Liver (tissue), 3 donors: ENCODE measurements at regions not wholly inside any gene's neighbourhood (a gene's known extent, or its start where the extent isn't known, plus 50 kb on each side); places are given as distances from the start of the nearest gene placed in this dataset.

Experiments used
- CTCF ChIP-seq: fragments of 150-350 bp; IDR thresholded peaks from 2 replicates; pipeline ENCODE4 v1.5.1; 2017; ENCODE audit warnings: improper control_type of control experiment, low read depth, low read length; ENCODE audit not compliant: missing input control
- EGR1 ChIP-seq, 2 donors: IDR thresholded peaks; 2 replicates each; pipeline ENCODE4 v1.6.1; 2016 to 2018; ENCODE audit warnings: antibody characterized with exemption in 2 of 2, low read depth in 2 of 2
- GABPA ChIP-seq, 2 donors: IDR thresholded peaks in 1 of 2; conservative IDR thresholded peaks in 1 of 2; 2 replicates each; pipeline ENCODE4 v1.6.1; 2016; ENCODE audit warnings: antibody characterized with exemption in 2 of 2, mild to moderate bottlenecking in 1 of 2, moderate library complexity in 1 of 2
- RAD21 ChIP-seq, 2 donors: IDR thresholded peaks; 2 replicates each; pipeline ENCODE4 v1.6.1; 2016; ENCODE audit warnings: antibody characterized with exemption in 2 of 2, mild to moderate bottlenecking in 2 of 2
- RXRA ChIP-seq, 2 donors: IDR thresholded peaks; 2 replicates each; pipeline ENCODE4 v1.6.1; 2017 to 2018; ENCODE audit warnings: antibody characterized with exemption in 2 of 2, mild to moderate bottlenecking in 1 of 2
- SP1 ChIP-seq: IDR thresholded peaks from 2 replicates; pipeline ENCODE4 v1.6.1; 2018; ENCODE audit warnings: antibody characterized with exemption, mild to moderate bottlenecking
- TAF1 ChIP-seq: conservative IDR thresholded peaks from 2 replicates; pipeline ENCODE4 v1.6.1; 2016; ENCODE audit warnings: antibody characterized with exemption, mild to moderate bottlenecking
- YY1 ChIP-seq: IDR thresholded peaks from 2 replicates; pipeline ENCODE4 v1.6.1; 2016; ENCODE audit warnings: antibody characterized with exemption, mild to moderate bottlenecking
- ZBTB33 ChIP-seq: IDR thresholded peaks from 2 replicates; pipeline ENCODE4 v1.6.1; 2016; ENCODE audit warnings: antibody characterized with exemption
- TF ChIP-seq, protein P1 (sequence below): IDR thresholded peaks from 2 replicates; pipeline ENCODE4 v1.6.1; 2016; ENCODE audit warnings: antibody characterized with exemption
- TF ChIP-seq, protein P2 (sequence below): IDR thresholded peaks from 2 replicates; pipeline ENCODE4 v1.6.1; 2016; ENCODE audit warnings: antibody characterized with exemption, mild to moderate bottlenecking
- donor health status: healthy.
- donor health status: healthy.

DNA sequence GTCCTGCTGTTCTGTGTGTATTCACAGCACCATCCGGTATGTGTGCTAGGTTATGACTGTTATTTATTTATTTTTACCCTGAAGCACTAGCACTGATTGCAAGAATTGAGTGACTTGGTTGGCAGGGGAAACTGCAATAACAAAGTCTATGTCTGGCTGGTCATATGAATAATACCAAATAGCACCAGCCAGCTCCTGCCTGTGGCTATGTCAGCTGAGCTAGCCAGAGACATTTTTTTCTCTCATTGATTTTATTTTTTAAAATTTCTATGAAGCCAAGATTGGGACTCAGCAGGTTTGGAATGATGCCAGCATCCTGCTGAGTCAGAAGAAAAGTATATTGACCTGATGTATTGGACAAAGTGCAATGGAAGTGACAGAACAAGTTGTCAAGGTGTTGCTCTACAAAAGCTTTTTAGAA lies 188.5 kb upstream of the CDH2 start:
- TF ChIP-seq CTCF, result no peak
- TF ChIP-seq ZBTB33, result no peak
- TF ChIP-seq, protein P1, sequence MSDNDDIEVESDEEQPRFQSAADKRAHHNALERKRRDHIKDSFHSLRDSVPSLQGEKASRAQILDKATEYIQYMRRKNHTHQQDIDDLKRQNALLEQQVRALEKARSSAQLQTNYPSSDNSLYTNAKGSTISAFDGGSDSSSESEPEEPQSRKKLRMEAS, result no peak
- no peak for TF ChIP-seq RAD21 (IDR thresholded peaks at IDR 0.05)
- TF ChIP-seq RXRA (IDR thresholded peaks at IDR 0.05), result no peak
- TF ChIP-seq EGR1 (IDR thresholded peaks at IDR 0.05; ENCODE audit: low read depth in 2 of 2), result no peak
- no peak for TF ChIP-seq TAF1
- TF ChIP-seq SP1, result no peak
- TF ChIP-seq YY1, result no peak
- no peak for TF ChIP-seq GABPA (IDR thresholded peaks at IDR 0.05 in 1 of 2, conservative IDR thresholded peaks at IDR 0.05 in 1 of 2)
- TF ChIP-seq, protein P2, sequence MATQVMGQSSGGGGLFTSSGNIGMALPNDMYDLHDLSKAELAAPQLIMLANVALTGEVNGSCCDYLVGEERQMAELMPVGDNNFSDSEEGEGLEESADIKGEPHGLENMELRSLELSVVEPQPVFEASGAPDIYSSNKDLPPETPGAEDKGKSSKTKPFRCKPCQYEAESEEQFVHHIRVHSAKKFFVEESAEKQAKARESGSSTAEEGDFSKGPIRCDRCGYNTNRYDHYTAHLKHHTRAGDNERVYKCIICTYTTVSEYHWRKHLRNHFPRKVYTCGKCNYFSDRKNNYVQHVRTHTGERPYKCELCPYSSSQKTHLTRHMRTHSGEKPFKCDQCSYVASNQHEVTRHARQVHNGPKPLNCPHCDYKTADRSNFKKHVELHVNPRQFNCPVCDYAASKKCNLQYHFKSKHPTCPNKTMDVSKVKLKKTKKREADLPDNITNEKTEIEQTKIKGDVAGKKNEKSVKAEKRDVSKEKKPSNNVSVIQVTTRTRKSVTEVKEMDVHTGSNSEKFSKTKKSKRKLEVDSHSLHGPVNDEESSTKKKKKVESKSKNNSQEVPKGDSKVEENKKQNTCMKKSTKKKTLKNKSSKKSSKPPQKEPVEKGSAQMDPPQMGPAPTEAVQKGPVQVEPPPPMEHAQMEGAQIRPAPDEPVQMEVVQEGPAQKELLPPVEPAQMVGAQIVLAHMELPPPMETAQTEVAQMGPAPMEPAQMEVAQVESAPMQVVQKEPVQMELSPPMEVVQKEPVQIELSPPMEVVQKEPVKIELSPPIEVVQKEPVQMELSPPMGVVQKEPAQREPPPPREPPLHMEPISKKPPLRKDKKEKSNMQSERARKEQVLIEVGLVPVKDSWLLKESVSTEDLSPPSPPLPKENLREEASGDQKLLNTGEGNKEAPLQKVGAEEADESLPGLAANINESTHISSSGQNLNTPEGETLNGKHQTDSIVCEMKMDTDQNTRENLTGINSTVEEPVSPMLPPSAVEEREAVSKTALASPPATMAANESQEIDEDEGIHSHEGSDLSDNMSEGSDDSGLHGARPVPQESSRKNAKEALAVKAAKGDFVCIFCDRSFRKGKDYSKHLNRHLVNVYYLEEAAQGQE, result no peak
